ENCODE measurements at regions not wholly inside any gene's neighbourhood (a gene's known extent, or its start where the extent isn't known, plus 50 kb on each side); places are given as distances from the start of the nearest gene placed in this dataset.

- Mint-ChIP-seq H3K27me3 (ENCODE audit: insufficient read depth, unreplicated experiment) (no peaks in the 10 kb centered on the region), H3K9me3 (ENCODE audit: unreplicated experiment) (no peaks in the 10 kb centered on the region), H3K27ac (ENCODE audit: low read depth, unreplicated experiment) (no peak overlapping the region), H3K4me3 (ENCODE audit: unreplicated experiment) (no peak overlapping the region), H3K4me1 (ENCODE audit: insufficient read depth, unreplicated experiment) (peaks cover 6% of the 10 kb centered on the region), H3K36me3 (ENCODE audit: insufficient read depth, unreplicated experiment) (no peaks in the 10 kb centered on the region)
- no peak for DNase-seq (ENCODE audit: unreplicated experiment)
- no peak for TF ChIP-seq CTCF (IDR thresholded peaks at IDR 0.05; ENCODE audit: unreplicated experiment)
- POLR2A ChIA-PET = interaction anchor here (1.1 to 2.6 kb wide), 2 partner anchors 1541 to 1543 kb away, joined by 3 to 10 read pairs; partner anchors contain the start of gene CITED2
- CTCF ChIA-PET = interaction anchor here (0.6 kb wide), 1 partner anchor 163 kb away, joined by 3 read pairs; no protein-coding TSS in a partner anchor
- no TSS peak for BruUV-seq (replicated peaks)
- intact Hi-C loops (cut with micrococcal nuclease) = no loop called here
These were observed 1214.8 kb upstream of the GJE1 start for GRCh38 chr6:140917911-140918310.

- ChIA-PET POLR2A (interaction anchor here (2.0 kb wide), 1 partner anchor 1541 kb away, joined by 5 read pairs; the partner anchor contains the start of gene CITED2), CTCF (interaction anchor here (0.5 kb wide), 1 partner anchor 1547 kb away, joined by 3 read pairs; no protein-coding TSS in a partner anchor)
- no peak overlapping the region for H3K4me3 Mint-ChIP-seq (ENCODE audit: unreplicated experiment)
- DNase-seq (ENCODE audit: unreplicated experiment) = no peak
- intact Hi-C loops (cut with micrococcal nuclease) = no loop called here
- H3K9me3 Mint-ChIP-seq (ENCODE audit: unreplicated experiment) = no peaks in the 10 kb centered on the region
- no peaks in the 10 kb centered on the region for H3K4me1 Mint-ChIP-seq (ENCODE audit: insufficient read depth, unreplicated experiment)
- no TSS peak for BruUV-seq (replicated peaks)
- H3K27ac Mint-ChIP-seq (ENCODE audit: low read depth, unreplicated experiment) = no peak overlapping the region
- no peaks in the 10 kb centered on the region for H3K27me3 Mint-ChIP-seq (ENCODE audit: insufficient read depth, unreplicated experiment)
- no peak for TF ChIP-seq CTCF (IDR thresholded peaks at IDR 0.05; ENCODE audit: unreplicated experiment)
- no peaks in the 10 kb centered on the region for H3K36me3 Mint-ChIP-seq (ENCODE audit: insufficient read depth, unreplicated experiment)
These were observed 1217.2 kb upstream of the GJE1 start for GRCh38 chr6:140915551-140915950.

GRCh38 chr6:140915103-140915502 is 1217.6 kb upstream of the GJE1 start:
- Mint-ChIP-seq H3K27ac (ENCODE audit: low read depth, unreplicated experiment) (no peak overlapping the region), H3K9me3 (ENCODE audit: unreplicated experiment) (no peaks in the 10 kb centered on the region), H3K36me3 (ENCODE audit: insufficient read depth, unreplicated experiment) (no peaks in the 10 kb centered on the region), H3K27me3 (ENCODE audit: insufficient read depth, unreplicated experiment) (no peaks in the 10 kb centered on the region), H3K4me3 (ENCODE audit: unreplicated experiment) (no peak overlapping the region), H3K4me1 (ENCODE audit: insufficient read depth, unreplicated experiment) (no peaks in the 10 kb centered on the region)
- intact Hi-C loops (cut with micrococcal nuclease) = no loop called here
- CTCF ChIA-PET = no interaction called here
- no peak for DNase-seq (ENCODE audit: unreplicated experiment)
- no TSS peak for BruUV-seq (replicated peaks)
- POLR2A ChIA-PET = interaction anchor here (0.5 to 2.0 kb wide), 2 partner anchors 420 to 1541 kb away, joined by 3 to 5 read pairs; partner anchors contain the start of gene CITED2
- no peak for TF ChIP-seq CTCF (IDR thresholded peaks at IDR 0.05; ENCODE audit: unreplicated experiment)

GRCh38 chr6:140912686-140913085 is 1220.0 kb upstream of the GJE1 start:
- no peak for DNase-seq (ENCODE audit: unreplicated experiment)
- Mint-ChIP-seq H3K9me3 (ENCODE audit: unreplicated experiment) (no peaks in the 10 kb centered on the region), H3K36me3 (ENCODE audit: insufficient read depth, unreplicated experiment) (no peaks in the 10 kb centered on the region), H3K27ac (ENCODE audit: low read depth, unreplicated experiment) (no peak overlapping the region), H3K4me1 (ENCODE audit: insufficient read depth, unreplicated experiment) (no peaks in the 10 kb centered on the region), H3K4me3 (ENCODE audit: unreplicated experiment) (no peak overlapping the region), H3K27me3 (ENCODE audit: insufficient read depth, unreplicated experiment) (no peaks in the 10 kb centered on the region)
- no TSS peak for BruUV-seq (replicated peaks)
- CTCF ChIA-PET = no interaction called here
- intact Hi-C loops (cut with micrococcal nuclease) = no loop called here
- no peak for TF ChIP-seq CTCF (IDR thresholded peaks at IDR 0.05; ENCODE audit: unreplicated experiment)
- POLR2A ChIA-PET = no interaction called here

Measured in MCF 10A (cell line).